Lower leg skin (tissue), 4 donors: ENCODE measurements at regions not wholly inside any gene's neighbourhood (a gene's known extent, or its start where the extent isn't known, plus 50 kb on each side); places are given as distances from the start of the nearest gene placed in this dataset.

Experiments
- DNase-seq, 2 donors: peaks; one replicate each; pipeline ENCODE4 v3.0.0-alpha.2; 2019; ENCODE audit warnings: low spot score in 2 of 2
- H3K4me3 ChIP-seq: fragments of 200-600 bp; sonication (generic); 2 replicates; pipeline ENCODE4 v1.5.1; 2017; ENCODE audit warnings: mild to moderate bottlenecking, low read depth; ENCODE audit not compliant: poor library complexity, severe bottlenecking
- POLR2A ChIP-seq, 2 donors: fragments of 450-650 bp; IDR thresholded peaks; one replicate each; pipeline ENCODE4 v1.6.1; 2016 to 2017; ENCODE audit warnings: antibody characterized with exemption in 2 of 2, mild to moderate bottlenecking in 1 of 2, moderate library complexity in 1 of 2
- WGBS, 2 donors: methylation state at CpG; one replicate each; pipeline ENCODE4 v1.1.5; 2018; 5-methylcytosine and 5-hydroxymethylcytosine counted together
- intact Hi-C: fragments of 100-400 bp; cut with DNase I; formaldehyde crosslinking; loops from one replicate; pipeline ENCODE4 v1.15.0; 2023; ENCODE audit warnings: low total_unique reads
- TF ChIP-seq, protein P1 (sequence below), 3 donors: fragments of 450-650 bp; IDR thresholded peaks; one replicate each; pipeline ENCODE4 v1.5.1; 2016; ENCODE audit warnings: antibody characterized with exemption in 3 of 3, mild to moderate bottlenecking in 3 of 3, moderate library complexity in 2 of 3

GRCh38 chr4:10183462-10183861 lies 66.9 kb upstream of the WDR1 start:
- no peak overlapping the region for H3K4me3 ChIP-seq
- intact Hi-C loops, result no loop called here
- no peak for DNase-seq
- WGBS, 2 donors, result 75 to 83% methylated on average over 1 of the region's 1 CpG
- TF ChIP-seq POLR2A (IDR thresholded peaks at IDR 0.05), result no peak
- TF ChIP-seq, protein P1, sequence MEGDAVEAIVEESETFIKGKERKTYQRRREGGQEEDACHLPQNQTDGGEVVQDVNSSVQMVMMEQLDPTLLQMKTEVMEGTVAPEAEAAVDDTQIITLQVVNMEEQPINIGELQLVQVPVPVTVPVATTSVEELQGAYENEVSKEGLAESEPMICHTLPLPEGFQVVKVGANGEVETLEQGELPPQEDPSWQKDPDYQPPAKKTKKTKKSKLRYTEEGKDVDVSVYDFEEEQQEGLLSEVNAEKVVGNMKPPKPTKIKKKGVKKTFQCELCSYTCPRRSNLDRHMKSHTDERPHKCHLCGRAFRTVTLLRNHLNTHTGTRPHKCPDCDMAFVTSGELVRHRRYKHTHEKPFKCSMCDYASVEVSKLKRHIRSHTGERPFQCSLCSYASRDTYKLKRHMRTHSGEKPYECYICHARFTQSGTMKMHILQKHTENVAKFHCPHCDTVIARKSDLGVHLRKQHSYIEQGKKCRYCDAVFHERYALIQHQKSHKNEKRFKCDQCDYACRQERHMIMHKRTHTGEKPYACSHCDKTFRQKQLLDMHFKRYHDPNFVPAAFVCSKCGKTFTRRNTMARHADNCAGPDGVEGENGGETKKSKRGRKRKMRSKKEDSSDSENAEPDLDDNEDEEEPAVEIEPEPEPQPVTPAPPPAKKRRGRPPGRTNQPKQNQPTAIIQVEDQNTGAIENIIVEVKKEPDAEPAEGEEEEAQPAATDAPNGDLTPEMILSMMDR (IDR thresholded peaks at IDR 0.05), result no peak

DNA sequence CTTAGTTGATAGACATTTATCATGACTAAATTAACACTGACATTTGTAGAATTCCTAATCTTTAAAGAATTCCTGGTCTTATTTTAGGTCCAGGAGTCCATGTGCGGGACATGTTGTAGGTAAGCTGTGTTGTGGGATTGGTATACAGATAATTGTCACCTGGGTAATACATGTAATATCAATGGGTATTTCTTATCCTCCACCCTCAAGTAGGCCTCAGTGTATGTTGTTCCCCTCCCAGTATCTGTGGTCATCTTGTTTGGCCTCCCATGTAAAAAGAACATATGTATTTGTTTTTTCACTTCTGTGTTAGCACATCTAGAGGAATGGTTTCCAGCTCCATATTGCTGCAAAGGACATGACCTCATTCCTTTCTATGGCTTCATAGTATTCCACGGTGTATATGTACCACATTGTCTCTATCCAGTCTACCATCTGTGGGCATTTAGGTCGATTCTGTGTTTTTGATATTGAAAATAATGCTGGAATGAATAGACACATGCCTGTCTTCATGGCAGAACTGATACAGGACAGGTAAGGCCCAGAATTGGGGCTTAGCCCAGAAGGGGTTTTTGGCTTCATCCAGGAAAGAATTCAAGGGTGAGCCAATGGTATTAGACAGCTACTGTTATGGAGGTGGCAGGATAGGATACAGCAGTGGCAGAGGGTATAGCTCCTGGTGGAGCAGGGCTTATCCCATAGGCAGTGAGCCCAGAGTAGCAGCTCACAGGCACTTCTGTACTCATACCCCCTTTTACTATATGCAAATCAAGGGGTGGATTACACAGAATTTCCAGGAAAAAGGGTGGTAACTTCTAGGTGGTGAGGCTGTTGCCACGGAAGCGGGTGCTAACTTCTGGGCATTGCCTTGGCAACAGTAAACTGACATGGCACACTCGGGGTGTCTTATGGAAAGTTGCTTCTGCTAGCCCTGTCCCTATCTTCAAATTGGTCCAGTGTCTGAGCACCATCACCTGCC lies 66.1 kb upstream of the WDR1 start:
- intact Hi-C loops, result no loop called here
- DNase-seq, result no peak
- no peak overlapping the region for H3K4me3 ChIP-seq
- 75 to 84% methylated on average over 6 of the region's 6 CpGs for WGBS, 2 donors
- TF ChIP-seq, protein P1 (IDR thresholded peaks at IDR 0.05), result no peak
- TF ChIP-seq POLR2A (IDR thresholded peaks at IDR 0.05), result no peak

GRCh38 chr4:10181745-10182445 lies 65.3 kb upstream of the WDR1 start:
- no peak for TF ChIP-seq POLR2A (IDR thresholded peaks at IDR 0.05)
- TF ChIP-seq, protein P1 (IDR thresholded peaks at IDR 0.05), result no peak
- intact Hi-C loops, result no loop called here
- 77 to 85% methylated on average over 8 of the region's 8 CpGs for WGBS, 2 donors
- no peak for DNase-seq
- no peak overlapping the region for H3K4me3 ChIP-seq

DNA sequence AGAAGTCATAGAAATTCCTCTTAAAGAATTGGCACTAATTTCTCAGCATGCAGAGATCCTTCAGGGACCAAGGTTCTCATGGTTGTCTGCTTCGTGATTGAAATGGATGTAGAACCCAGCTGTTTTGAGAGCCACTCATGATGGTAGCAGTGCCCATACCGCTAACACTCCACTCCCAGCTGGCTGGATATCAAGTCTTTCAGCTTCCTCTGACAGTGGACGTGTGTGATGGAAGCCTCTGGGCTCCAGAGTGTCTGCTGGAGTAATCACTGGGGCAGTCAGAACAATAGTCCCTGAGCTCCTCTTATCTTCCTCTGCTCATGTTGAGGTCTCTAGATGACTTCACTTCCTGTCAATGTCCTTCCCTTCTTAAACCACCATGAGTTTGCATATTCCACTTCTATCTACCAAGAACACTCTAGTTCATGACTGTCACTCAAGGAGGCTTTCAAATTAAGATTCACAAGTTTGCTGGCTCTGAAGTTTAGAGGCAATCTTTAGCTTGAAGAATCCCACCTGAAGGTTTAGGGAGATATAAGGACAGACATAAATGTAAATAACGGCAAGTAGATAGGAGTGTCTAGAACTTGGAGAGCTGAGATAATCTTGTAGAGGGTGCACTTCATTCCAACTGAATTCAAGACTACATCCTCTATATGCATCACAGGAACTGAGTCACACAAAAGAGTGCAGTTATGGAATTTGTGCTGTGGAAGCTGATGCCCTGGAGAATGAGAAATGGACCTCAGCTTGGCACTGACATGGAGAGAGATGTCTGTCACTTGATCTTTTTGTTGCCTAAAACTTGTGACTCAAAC lies 64.5 kb upstream of the WDR1 start:
- no peak overlapping the region for H3K4me3 ChIP-seq

GRCh38 chr4:10180603-10180926 lies 64.0 kb upstream of the WDR1 start:
- no peak for DNase-seq
- 71 to 89% methylated on average over 1 of the region's 1 CpG for WGBS, 2 donors
- intact Hi-C loops, result no loop called here
- TF ChIP-seq, protein P1 (IDR thresholded peaks at IDR 0.05), result no peak
- no peak for TF ChIP-seq POLR2A (IDR thresholded peaks at IDR 0.05)
- H3K4me3 ChIP-seq, result no peak overlapping the region

More for the DNA sequence above, 64.5 kb upstream of the WDR1 start:
- TF ChIP-seq POLR2A (IDR thresholded peaks at IDR 0.05), result no peak
- no peak for DNase-seq
- WGBS, 2 donors, result 64 to 77% methylated on average over 4 of the region's 4 CpGs
- intact Hi-C loops, result no loop called here
